Upper lobe of left lung (tissue), 6 donors: ENCODE measurements at regions not wholly inside any gene's neighbourhood (a gene's known extent, or its start where the extent isn't known, plus 50 kb on each side); places are given as distances from the start of the nearest gene placed in this dataset.

Source experiments
- ATAC-seq, 2 donors: fragments of 200-7000 bp; cut with Tn5 transposase; one replicate each; pipeline ENCODE4 v1.9.1; 2022; ENCODE audit warnings: mild to moderate bottlenecking in 2 of 2, moderate library complexity in 2 of 2; ENCODE audit not compliant: low FRiP score in 2 of 2
- DNase-seq, 2 donors: peaks; one replicate each; pipeline ENCODE4 v3.0.0-alpha.2; 2019 to 2020
- H3K27ac ChIP-seq, 4 donors: fragments of 200-600 bp; sonication (generic); one replicate each; pipeline ENCODE4 v1.5.1; 2016 to 2019
- H3K27me3 ChIP-seq, 4 donors: fragments of 200-600 bp; sonication (generic); one replicate each; pipeline ENCODE4 v1.5.1; 2017 to 2019
- H3K36me3 ChIP-seq, 4 donors: fragments of 200-600 bp; sonication (generic); one replicate each; pipeline ENCODE4 v1.5.1; 2016 to 2019
- H3K4me1 ChIP-seq, 4 donors: fragments of 200-600 bp; sonication (generic); one replicate each; pipeline ENCODE4 v1.5.1; 2018 to 2019
- H3K4me3 ChIP-seq, 4 donors: fragments of 200-600 bp; sonication (generic); one replicate each; pipeline ENCODE4 v1.5.1; 2017 to 2019; ENCODE audit warnings: mild to moderate bottlenecking in 2 of 4, moderate library complexity in 1 of 4
- H3K9me3 ChIP-seq, 4 donors: fragments of 200-600 bp; sonication (generic); one replicate each; pipeline ENCODE4 v1.5.1; 2018 to 2019
- EP300 ChIP-seq, 4 donors: sonication (generic); formaldehyde crosslinking; IDR thresholded peaks; one replicate each; pipeline ENCODE4 v1.5.1; 2017; ENCODE audit warnings: antibody characterized with exemption in 4 of 4, control low read depth in 2 of 4
- POLR2A ChIP-seq, 4 donors: fragments of 450-650 bp; IDR thresholded peaks; one replicate each; pipeline ENCODE4 v1.5.1; 2016 to 2017; ENCODE audit warnings: antibody characterized with exemption in 4 of 4, mild to moderate bottlenecking in 2 of 4
- POLR2AphosphoS5 ChIP-seq, 2 donors: sonication (generic); formaldehyde crosslinking; IDR thresholded peaks; one replicate each; pipeline ENCODE4 v1.5.1; 2017; ENCODE audit warnings: antibody characterized with exemption in 2 of 2
- WGBS, 2 donors: methylation state at CpG; one replicate each; pipeline ENCODE4 v1.1.5; 2017 to 2018; 5-methylcytosine and 5-hydroxymethylcytosine counted together
- TF ChIP-seq, protein P1 (sequence below), 6 experiments: fragments of 450-650 bp in 4 of 6; fragments of 200-600 bp in 2 of 6; sonication (generic) in 2 of 6; IDR thresholded peaks; one replicate each; pipeline ENCODE4 v1.5.1; 2016 to 2019; ENCODE audit warnings: antibody characterized with exemption in 6 of 6
- donor health status: DM: no; HTN: no; CAD: no; lungs with moderate emphysema.
- donor health status: DM: no; HTN: yes; CAD: no; lungs with severe emphysema.

DNA sequence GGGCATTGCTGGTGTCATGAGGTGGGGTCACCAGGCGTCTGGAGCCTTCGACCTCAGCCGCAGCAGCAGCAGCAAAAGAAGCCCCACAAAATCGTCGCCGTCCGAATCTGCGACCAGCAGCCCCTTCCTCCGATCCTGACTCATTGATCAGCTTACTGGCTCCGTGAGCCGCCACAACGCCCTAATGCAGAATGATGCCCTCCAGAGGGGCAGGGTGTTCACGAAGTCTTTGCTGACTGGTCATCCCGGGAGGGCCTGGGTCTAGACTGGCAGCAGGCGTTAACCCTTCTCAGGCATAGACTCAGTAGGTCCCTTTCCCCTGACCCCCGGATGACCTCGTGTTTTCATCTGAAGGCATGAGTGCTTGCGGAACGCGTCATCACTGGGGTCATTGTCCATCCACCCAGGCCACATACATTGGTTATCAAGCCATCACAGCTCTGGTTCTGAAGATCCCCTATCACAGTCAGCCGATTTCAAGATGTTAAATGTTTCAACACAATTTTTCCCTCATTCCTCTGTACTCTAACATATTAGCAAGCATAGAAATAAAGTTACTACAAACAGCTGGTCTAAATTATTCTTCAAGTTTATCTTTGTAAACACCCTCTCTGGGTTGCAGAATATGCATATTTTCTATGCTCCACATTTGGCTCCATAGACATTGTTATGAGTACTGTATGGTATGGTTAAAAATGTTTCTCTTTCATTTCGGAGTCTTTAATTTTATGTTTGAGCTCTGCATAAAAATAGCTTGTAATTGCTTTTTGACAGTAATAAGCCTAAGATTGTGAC, 83.3 kb upstream of the SALL3 start:
- Histone ChIP-seq H3K36me3 (no peaks in the 10 kb centered on the region), H3K9me3 (no peaks in the 10 kb centered on the region), H3K27ac (no peak overlapping the region), H3K4me1 (no peaks in the 10 kb centered on the region), H3K27me3 (no peaks in the 10 kb centered on the region), H3K4me3 (no peak overlapping the region)
- ATAC-seq (no peak), DNase-seq (no peak)
- 84 to 85% methylated on average over 12 to 22 of the region's 22 CpGs for WGBS, 2 donors
- TF ChIP-seq POLR2AphosphoS5 (IDR thresholded peaks at IDR 0.05) (no peak), POLR2A (IDR thresholded peaks at IDR 0.05) (no peak), EP300 (IDR thresholded peaks at IDR 0.05) (no peak)
- TF ChIP-seq, protein P1, sequence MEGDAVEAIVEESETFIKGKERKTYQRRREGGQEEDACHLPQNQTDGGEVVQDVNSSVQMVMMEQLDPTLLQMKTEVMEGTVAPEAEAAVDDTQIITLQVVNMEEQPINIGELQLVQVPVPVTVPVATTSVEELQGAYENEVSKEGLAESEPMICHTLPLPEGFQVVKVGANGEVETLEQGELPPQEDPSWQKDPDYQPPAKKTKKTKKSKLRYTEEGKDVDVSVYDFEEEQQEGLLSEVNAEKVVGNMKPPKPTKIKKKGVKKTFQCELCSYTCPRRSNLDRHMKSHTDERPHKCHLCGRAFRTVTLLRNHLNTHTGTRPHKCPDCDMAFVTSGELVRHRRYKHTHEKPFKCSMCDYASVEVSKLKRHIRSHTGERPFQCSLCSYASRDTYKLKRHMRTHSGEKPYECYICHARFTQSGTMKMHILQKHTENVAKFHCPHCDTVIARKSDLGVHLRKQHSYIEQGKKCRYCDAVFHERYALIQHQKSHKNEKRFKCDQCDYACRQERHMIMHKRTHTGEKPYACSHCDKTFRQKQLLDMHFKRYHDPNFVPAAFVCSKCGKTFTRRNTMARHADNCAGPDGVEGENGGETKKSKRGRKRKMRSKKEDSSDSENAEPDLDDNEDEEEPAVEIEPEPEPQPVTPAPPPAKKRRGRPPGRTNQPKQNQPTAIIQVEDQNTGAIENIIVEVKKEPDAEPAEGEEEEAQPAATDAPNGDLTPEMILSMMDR (IDR thresholded peaks at IDR 0.05): no peak

DNA sequence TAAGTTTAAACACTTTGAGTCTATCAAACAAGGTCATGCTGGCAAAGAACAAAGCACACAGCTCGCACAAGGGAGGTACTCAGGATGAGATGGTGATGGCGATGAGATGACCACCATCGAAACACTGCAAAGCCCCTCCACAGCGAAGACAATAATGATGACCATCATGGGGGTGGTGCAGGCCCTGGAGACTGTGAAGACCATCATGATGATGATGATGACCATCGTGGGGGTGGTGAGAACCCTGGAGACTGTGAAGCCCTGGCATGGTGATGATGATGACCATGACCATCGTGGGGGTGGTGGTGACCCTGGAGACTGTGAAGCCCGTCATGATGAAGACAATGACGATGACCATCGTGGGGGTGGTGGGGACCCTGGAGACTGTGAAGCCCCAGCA, 81.6 kb upstream of the SALL3 start:
- Histone ChIP-seq H3K9me3 (no peaks in the 10 kb centered on the region), H3K27me3 (no peaks in the 10 kb centered on the region), H3K4me1 (no peaks in the 10 kb centered on the region), H3K36me3 (no peaks in the 10 kb centered on the region), H3K27ac (no peak overlapping the region), H3K4me3 (no peak overlapping the region)
- 90 to 92% methylated on average over 9 of the region's 9 CpGs for WGBS, 2 donors
- ATAC-seq (no peak), DNase-seq (no peak)
- TF ChIP-seq EP300 (IDR thresholded peaks at IDR 0.05) (no peak), POLR2A (IDR thresholded peaks at IDR 0.05) (no peak), POLR2AphosphoS5 (IDR thresholded peaks at IDR 0.05) (no peak)
- TF ChIP-seq, protein P1 (IDR thresholded peaks at IDR 0.05): no peak

DNA sequence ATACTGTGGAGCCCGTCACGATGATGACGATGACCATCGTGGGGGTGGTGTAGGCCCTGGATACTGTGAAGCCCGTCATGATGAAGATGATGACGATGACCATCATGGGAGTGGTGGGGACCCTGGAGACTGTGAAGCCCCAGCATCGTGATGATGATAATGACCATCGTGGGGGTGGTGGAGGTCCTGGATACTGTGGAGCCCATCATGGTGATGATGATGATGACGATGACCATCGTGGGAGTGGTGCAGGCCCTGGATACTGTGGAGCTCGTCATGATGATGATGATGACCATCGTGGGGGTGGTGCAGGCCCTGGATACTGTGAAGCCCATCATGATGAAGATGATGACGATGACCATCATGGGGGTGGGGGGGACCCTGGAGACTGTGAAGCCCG, 81.0 kb upstream of the SALL3 start:
- H3K27ac ChIP-seq: no peak overlapping the region
- H3K36me3 ChIP-seq: no peaks in the 10 kb centered on the region
- no peak for DNase-seq
- ATAC-seq: no peak
- no peaks in the 10 kb centered on the region for H3K9me3 ChIP-seq
- WGBS, 2 donors: 87 to 88% methylated on average over 14 of the region's 14 CpGs
- no peak overlapping the region for H3K4me3 ChIP-seq
- H3K27me3 ChIP-seq: no peaks in the 10 kb centered on the region
- TF ChIP-seq POLR2A (IDR thresholded peaks at IDR 0.05) (no peak), EP300 (IDR thresholded peaks at IDR 0.05) (no peak), POLR2AphosphoS5 (IDR thresholded peaks at IDR 0.05) (no peak)
- TF ChIP-seq, protein P1 (IDR thresholded peaks at IDR 0.05): no peak
- no peaks in the 10 kb centered on the region for H3K4me1 ChIP-seq

DNA sequence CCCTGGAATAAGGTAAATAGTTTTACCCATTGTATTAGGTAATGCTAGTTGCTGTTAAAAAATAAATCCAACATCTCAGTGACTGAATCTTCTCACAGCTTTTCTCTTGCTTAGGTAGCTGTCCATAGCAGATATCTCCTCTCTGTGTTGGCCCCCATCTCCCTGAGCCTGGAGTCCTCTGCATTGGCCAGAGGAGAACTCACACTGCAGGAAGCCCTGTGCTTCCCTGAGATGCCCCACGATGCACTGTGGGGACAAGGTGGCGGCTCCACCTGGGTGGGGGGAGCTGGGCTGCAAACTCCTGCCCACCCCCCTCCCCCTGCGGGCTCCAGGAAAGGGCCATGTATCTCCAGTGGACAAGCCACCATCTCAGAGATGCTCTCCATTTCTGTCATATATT, 80.4 kb upstream of the SALL3 start:
- DNase-seq: no peak

More for the DNA sequence above, 80.4 kb upstream of the SALL3 start:
- no peak overlapping the region for H3K27ac ChIP-seq
- no peaks in the 10 kb centered on the region for H3K9me3 ChIP-seq
- H3K27me3 ChIP-seq: no peaks in the 10 kb centered on the region
- ATAC-seq: no peak
- WGBS, 2 donors: 81 to 97% methylated on average over 3 of the region's 3 CpGs
- H3K36me3 ChIP-seq: no peaks in the 10 kb centered on the region
- TF ChIP-seq POLR2AphosphoS5 (IDR thresholded peaks at IDR 0.05): no peak
- TF ChIP-seq, protein P1 (IDR thresholded peaks at IDR 0.05): no peak
- no peak for TF ChIP-seq POLR2A (IDR thresholded peaks at IDR 0.05)
- TF ChIP-seq EP300 (IDR thresholded peaks at IDR 0.05): no peak
- no peak overlapping the region for H3K4me3 ChIP-seq
- no peaks in the 10 kb centered on the region for H3K4me1 ChIP-seq
